Activated CD4-positive, alpha-beta T cell treated with anti-CD3 and anti-CD28 coated beads, Interleukin-2, amount 50 U/mL, for 16 hours (primary cell): ENCODE measurements at regions not wholly inside any gene's neighbourhood (a gene's known extent, or its start where the extent isn't known, plus 50 kb on each side); places are given as distances from the start of the nearest gene placed in this dataset.
A peak's percentile ranks its signal among the peaks of the same experiment; 100 is the strongest.

ENCODE experiments used
- DNase-seq: peaks from one replicate; pipeline ENCODE4 v3.0.0-alpha.2; 2020

DNA sequence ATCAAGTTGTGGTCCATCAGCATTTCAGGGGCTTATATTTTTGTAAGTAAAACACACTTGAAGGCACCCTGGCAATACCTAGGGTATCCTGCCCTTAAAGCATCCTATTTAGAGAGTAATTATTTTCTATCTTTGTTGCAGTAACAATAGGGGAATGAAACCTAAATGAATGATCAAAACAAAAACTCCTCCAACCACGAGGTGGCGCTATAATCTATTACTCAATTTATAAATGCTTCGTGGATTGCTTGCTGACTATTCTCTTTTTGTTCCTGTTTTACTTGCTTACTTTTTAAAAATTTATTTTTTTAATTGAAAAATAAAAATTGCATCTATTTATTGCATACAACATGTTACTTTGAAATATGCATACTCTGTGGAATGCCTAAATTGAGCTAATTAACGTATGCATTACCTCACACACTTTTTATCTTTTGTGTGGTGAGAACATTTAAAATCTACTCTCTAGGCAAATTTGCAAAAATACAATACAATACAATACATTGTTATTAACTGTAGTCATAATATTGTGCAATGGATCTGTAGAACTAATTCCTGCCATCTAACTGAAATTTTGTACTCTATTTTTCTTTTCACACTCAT lies 147.7 kb upstream of the BMPER start:
- DNase-seq, result peak; percentile 29

GRCh38 chr7:33760146-33760545 lies 145.2 kb upstream of the BMPER start:
- DNase-seq, result no peak

- no peak for DNase-seq
These were observed 144.5 kb upstream of the BMPER start for GRCh38 chr7:33760834-33761233.

DNA sequence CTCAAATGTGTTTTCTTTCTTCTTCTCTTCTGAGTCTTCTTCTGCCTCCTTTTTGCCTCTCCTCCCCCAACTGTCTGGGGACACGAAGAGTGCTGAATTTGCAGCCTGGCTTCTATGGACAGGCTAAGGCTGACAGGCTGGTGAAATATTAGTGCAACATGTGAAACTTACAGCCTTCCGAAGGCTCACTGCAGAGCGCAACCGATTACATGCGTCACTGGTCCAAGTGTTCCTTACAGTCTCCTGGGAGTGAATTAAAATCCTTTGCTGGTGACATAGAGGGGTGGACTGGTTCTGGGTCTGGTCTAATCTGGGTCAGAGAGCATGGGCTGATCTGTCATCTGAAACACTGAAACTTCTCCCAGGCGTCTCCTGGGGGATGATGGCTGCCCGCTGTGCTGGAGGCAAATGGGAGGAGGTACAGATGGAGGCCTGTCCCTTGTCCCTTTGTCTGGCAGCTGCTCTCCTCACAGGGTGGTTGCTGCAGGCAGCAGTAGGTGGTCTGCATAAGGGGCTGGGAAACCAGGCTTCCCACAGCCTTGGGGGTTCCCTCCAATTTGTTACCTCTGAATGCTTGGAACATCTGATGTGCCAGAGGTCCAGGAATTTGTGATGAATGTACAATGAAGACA lies 143.8 kb upstream of the BMPER start:
- DNase-seq, result no peak

DNA sequence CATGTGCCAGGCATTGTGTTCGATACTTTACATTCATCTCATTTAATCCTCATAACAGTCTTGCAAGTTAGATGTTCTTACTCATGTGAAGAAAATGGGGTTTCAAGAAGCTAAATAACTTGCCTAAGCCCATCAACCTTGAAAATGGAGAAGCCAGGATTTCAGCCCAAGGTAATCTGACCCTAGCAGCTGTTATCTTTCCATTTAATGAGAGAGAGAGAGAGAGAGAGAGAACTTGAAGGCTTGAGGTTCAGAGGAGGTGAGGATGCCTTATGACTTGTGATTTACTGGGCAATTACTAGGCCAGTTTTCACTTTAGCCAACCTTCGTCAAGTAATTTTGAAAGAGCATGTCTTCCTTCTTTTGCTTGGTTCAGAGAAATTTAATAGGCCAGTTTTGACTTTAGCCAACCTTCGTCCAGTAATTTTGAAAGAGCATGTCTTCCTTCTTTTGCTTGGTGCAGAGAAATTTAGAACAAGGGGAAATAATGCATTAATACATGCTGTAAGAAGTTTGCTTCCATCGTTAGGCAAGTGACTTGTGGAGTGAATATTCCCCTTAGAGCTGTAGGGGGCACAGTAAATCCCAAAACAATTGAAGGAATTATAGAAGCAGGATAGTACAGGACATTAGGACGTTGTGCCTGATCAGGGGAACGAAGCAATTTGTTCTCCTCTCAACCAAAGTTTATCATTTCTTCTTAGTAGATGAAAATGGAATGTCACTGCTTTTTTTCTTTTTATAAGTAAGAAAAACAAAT lies 143.0 kb upstream of the BMPER start:
- no peak for DNase-seq

DNA sequence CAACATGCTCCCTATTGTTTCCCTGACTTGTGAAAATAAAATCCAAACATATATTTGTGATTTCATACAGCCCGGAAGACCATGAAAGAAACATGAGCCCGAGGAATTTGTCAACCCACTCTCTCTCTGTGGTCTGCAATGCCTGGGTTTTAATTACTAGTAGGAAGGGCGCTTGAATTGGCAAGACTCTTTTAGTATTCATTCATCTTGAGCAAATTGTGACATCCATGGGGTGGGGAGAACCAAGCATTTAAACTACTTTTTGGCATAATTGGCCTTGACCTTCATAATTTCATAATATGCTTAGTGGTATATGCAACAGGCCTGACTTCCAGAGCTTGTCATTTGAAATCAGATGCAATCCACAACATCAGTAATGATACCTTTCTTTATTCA lies 142.4 kb upstream of the BMPER start:
- DNase-seq, result no peak

GRCh38 chr7:33764752-33765451 lies 140.4 kb upstream of the BMPER start:
- DNase-seq, result no peak

GRCh38 chr7:33766405-33766804 lies 138.9 kb upstream of the BMPER start:
- no peak for DNase-seq

DNA sequence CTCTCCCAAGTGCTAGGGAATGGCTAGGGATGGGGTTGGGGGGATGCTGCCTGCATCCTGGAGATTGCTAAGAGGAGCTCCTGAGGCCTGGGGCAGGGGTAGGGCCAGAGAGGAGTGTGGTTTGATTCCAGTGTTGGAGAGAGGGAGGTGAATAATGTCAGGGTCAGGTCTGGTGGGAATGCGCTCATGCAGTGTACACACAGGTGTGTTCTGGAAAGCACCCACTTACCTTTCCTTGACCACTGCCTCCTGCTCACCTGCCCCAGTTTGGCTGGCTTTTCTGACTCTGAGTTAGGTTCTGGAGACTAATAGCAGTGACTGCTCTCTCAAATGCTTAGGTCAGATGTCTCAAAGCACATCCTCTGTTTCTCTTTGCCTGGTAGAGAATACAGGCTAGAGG lies 135.4 kb upstream of the BMPER start:
- DNase-seq, result no peak

GRCh38 chr7:33770576-33770975 lies 134.8 kb upstream of the BMPER start:
- DNase-seq, result no peak

GRCh38 chr7:33771422-33771821 lies 133.9 kb upstream of the BMPER start:
- no peak for DNase-seq

DNA sequence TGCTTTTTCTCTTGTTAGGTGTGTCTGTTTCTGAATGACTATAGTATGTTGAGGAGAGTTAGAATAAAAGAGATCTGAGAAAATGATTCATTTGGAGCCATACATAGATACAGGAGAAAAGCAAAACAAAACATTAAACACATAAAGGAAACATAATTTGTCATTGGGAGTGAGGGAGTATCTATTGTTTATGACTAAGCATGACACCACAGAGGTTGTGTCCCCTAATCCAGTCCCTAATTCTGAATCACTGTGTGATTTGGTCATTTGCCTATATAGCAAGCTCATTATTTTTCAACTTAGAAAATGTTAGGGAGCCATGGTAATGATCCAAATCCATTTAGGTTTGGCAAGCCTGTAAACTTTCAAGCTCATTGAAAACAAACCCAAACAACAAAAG lies 132.3 kb upstream of the BMPER start:
- DNase-seq, result peak; percentile 15

DNA sequence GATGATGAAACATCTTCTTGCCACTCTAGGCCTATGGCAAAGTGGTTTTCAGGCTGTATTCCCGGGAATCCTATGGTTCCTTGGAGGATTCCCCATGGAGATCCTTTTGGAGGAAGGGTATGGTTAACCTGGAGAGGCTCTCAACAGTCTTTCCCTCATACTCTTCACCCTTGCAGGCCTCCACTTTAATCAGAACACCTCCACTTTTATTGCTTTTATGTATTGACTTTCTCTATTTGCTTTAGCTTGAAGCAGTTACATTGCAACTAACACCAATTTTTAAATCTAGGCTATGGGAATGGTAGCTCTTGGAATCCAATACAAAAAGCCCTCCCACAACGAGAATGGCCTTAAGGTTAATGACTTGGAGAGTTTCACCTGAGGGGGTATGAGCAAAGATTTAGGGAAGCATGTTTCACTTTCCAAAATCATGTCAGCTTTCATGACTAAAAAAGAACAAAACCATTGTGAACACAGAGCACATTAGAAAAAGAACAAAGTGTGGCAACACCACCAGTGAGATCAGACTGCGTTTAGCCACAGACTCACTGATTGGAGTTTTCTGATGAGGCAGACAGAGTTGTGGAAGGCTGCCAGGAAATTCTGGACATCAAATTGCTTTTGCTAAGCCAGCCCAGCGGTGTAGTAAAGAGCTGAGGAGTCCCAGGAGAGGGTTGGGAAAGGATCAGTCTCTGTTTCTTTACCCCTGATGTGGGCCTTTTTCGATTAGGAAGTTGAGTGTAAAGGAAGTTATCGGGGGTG lies 130.4 kb upstream of the BMPER start:
- DNase-seq, result no peak

- no peak for DNase-seq
These were observed 129.5 kb upstream of the BMPER start for GRCh38 chr7:33775790-33776189.

DNA sequence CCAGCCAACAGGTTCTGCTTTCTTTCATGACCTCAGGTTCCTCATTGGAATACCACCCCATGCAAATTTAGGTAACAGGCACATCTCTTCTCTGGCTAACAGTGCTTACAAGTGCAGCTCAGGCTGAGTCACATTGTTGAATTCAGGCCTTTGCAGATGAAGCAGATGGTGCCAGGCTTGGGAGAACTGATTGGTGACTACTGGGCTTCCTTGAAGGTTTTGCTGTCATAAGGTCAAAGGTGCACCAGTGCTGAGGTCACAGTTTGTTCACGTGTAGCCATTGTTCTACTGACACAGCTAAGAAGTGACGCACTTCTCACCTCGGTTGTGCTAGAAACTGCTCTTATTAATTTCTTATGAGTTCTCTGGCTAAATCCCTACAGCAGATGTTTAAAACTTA lies 128.6 kb upstream of the BMPER start:
- no peak for DNase-seq

- DNase-seq, result no peak
These were observed 127.1 kb upstream of the BMPER start for GRCh38 chr7:33778195-33778594.

DNA sequence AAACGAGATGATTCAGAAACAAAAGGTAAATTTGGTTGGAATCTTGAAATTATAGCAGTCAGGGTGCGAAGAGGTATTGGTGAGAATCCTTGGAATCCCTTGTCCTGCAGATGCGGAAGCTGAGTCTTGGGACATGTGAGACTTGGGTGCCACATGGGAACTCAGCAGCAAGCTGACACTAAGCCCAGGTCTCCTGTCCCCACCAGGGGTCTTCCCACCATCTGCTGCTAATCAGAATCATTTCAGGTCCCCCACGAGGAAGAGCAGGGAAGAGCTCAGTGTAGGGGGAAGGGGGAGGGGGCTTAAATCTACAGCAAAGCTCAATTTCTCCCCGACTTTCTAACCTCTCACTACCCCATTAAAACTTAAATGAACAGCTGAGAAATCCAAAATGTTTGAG lies 126.1 kb upstream of the BMPER start:
- no peak for DNase-seq

- no peak for DNase-seq
These were observed 124.2 kb upstream of the BMPER start for GRCh38 chr7:33781167-33781566.

- no peak for DNase-seq
These were observed 123.5 kb upstream of the BMPER start for GRCh38 chr7:33781796-33782195.

DNA sequence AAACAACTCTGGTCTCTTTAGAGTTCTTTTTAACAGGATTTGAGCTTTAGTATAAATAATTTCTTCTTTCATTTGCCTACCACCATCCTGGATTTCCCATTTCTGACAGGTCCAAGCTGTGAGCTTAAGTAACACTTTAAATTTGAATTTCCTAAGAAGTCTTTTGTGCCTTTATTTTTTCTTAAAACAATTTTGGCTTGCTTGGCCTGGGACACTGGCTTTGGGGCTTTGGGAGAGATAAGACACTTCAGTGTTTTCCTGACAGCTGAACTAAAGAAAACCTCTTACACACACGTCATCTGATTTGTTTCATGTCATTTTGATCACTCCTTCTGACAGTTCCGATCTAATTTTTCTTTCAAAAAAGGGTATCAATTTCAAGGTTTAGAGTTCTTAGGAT lies 121.3 kb upstream of the BMPER start:
- no peak for DNase-seq

DNA sequence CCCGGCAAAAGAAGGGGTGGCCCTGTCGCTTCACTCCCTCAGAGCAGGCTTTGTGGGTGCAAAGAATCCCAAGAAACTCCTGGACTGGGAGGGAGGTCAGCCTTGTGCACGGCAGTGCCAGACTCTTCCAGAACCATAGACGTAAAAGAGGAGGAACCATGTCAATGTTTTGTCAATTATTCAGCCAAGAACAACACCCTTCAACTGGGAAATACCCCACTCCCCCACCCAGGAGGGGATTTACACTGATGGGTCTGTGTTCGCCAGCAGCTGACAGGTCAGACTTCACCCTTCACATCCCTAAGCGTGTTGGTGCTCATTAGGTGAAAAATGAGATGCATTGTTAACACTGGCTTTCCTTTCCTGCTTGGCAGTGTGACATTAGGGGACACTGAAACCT lies 116.8 kb upstream of the BMPER start:
- DNase-seq, result no peak

GRCh38 chr7:33789871-33790630 lies 115.3 kb upstream of the BMPER start:
- no peak for DNase-seq
